AG09319 (cell line): ENCODE measurements at regions not wholly inside any gene's neighbourhood (a gene's known extent, or its start where the extent isn't known, plus 50 kb on each side); places are given as distances from the start of the nearest gene placed in this dataset.

Experiments
- DNase-seq: peaks from one replicate; pipeline ENCODE4 v3.0.0-alpha.2; 2010; ENCODE audit warnings: low read depth; ENCODE audit errors: extremely low read depth
- CTCF ChIP-seq: IDR thresholded peaks from 2 replicates; pipeline ENCODE4 v1.5.1; 2011; ENCODE audit warnings: low read depth, mild to moderate bottlenecking, inconsistent platforms, low read length, moderate library complexity

DNA sequence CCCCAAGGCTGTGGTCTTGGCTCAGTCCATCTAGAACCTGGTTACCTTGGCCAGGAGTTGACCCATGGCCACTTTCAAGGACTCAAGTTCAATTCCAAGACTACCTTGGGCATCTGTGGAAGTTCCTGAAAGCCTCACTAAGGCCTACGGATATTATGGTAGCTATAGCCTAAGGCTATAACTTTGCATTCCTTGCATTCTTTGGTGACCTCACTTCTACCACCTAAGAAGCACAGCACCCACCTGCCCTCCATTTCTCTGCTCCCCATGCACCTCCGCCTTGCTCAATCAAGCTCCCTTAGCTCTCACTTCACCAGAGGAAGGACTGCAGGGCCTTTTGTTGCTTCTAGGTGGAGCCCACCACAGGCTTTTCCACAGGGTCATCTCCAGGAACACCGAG is 50.3 kb upstream of the GALNT18 start:
- TF ChIP-seq CTCF, result no peak

More for the DNA sequence above, 50.3 kb upstream of the GALNT18 start:
- no peak for DNase-seq
